ENCODE measurements at regions not wholly inside any gene's neighbourhood (a gene's known extent, or its start where the extent isn't known, plus 50 kb on each side); places are given as distances from the start of the nearest gene placed in this dataset.

GRCh38 chrX:51437521-51437920 is 58.9 kb downstream of the NUDT11 start:
- no peak overlapping the region for H3K27ac ChIP-seq (replicated peaks)
- no peak for TF ChIP-seq SPI1 (IDR thresholded peaks at IDR 0.05; ENCODE audit: borderline replicate concordance, low read depth)
- no peak for TF ChIP-seq REST (IDR thresholded peaks at IDR 0.05; ENCODE audit: insufficient replicate concordance, low read depth)
- TF ChIP-seq, protein P1, sequence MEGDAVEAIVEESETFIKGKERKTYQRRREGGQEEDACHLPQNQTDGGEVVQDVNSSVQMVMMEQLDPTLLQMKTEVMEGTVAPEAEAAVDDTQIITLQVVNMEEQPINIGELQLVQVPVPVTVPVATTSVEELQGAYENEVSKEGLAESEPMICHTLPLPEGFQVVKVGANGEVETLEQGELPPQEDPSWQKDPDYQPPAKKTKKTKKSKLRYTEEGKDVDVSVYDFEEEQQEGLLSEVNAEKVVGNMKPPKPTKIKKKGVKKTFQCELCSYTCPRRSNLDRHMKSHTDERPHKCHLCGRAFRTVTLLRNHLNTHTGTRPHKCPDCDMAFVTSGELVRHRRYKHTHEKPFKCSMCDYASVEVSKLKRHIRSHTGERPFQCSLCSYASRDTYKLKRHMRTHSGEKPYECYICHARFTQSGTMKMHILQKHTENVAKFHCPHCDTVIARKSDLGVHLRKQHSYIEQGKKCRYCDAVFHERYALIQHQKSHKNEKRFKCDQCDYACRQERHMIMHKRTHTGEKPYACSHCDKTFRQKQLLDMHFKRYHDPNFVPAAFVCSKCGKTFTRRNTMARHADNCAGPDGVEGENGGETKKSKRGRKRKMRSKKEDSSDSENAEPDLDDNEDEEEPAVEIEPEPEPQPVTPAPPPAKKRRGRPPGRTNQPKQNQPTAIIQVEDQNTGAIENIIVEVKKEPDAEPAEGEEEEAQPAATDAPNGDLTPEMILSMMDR (IDR thresholded peaks at IDR 0.05; ENCODE audit: insufficient read depth, low read length), result no peak
- no peak for TF ChIP-seq POLR2AphosphoS5 (IDR thresholded peaks at IDR 0.05; ENCODE audit: low read depth)
- no peak for TF ChIP-seq GABPA (IDR thresholded peaks at IDR 0.05; ENCODE audit: low read depth)
- no peak for DNase-seq (ENCODE audit: low read depth in 1 of 2, low spot score in 1 of 2)
- no peak overlapping the region for H3K4me3 ChIP-seq (replicated peaks; ENCODE audit: insufficient read depth, low read length)
- no peaks in the 10 kb centered on the region for H3K27me3 ChIP-seq (ENCODE audit: insufficient read depth, poor library complexity, severe bottlenecking)

DNA sequence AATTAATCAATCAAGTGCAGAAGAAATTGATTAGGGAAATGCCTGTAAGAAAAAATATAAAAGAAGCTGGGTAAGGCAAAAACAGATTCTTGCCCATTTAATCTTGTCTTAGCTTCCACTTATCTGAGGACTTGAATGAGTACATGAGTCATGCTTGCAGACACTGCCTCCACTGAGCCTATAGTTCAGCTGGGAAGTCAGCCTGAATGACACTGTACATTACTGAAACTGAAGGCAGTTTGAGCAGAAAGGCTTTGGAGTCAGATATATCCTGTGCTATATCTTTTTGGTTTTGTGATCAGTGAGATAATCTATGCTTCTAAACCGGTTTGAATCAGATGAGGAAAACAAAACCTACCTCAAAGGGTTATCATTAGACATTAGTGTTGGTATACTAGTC is 61.3 kb downstream of the NUDT11 start:
- H3K4me3 ChIP-seq (replicated peaks; ENCODE audit: insufficient read depth, low read length), result no peak overlapping the region
- H3K27ac ChIP-seq (replicated peaks), result no peak overlapping the region
- H3K27me3 ChIP-seq (ENCODE audit: insufficient read depth, poor library complexity, severe bottlenecking), result no peaks in the 10 kb centered on the region
- no peak for DNase-seq (ENCODE audit: low read depth in 1 of 2, low spot score in 1 of 2)
- TF ChIP-seq SPI1 (IDR thresholded peaks at IDR 0.05; ENCODE audit: borderline replicate concordance, low read depth), result no peak
- TF ChIP-seq GABPA (IDR thresholded peaks at IDR 0.05; ENCODE audit: low read depth), result no peak
- no peak for TF ChIP-seq POLR2AphosphoS5 (IDR thresholded peaks at IDR 0.05; ENCODE audit: low read depth)
- no peak for TF ChIP-seq REST (IDR thresholded peaks at IDR 0.05; ENCODE audit: insufficient replicate concordance, low read depth)
- TF ChIP-seq, protein P1 (IDR thresholded peaks at IDR 0.05; ENCODE audit: insufficient read depth, low read length), result no peak

DNA sequence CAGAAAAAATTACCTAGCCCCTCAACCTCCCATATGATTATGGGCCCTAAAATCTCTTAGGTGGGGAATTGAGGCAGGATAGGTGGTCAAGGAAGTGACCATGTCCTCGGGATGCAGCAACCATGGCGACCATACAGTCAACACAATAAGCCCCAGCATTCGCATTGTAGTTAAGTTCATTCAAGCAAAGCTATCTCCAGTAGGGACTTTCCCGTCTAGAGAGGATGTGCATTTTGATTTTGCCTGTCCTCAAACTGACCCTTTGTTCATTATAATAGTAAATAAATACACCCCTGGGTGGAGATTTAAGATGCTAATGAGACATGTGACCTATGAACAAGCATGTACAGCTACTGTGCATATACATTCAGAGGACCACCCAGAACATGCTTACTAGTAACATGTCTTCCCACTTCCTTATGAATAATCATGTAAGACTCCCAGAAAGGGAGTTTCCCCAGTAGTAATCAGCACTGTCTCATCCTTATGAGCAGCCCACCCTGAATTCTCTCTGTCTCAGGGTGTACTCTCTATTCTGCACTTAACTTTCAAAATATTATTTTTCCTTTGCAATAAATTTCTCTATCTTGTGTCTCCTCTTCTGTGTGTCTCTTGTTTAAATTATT is 74.3 kb downstream of the NUDT11 start:
- H3K4me3 ChIP-seq (replicated peaks; ENCODE audit: insufficient read depth, low read length), result no peak overlapping the region
- DNase-seq (ENCODE audit: low read depth in 1 of 2, low spot score in 1 of 2), result no peak
- H3K27ac ChIP-seq (replicated peaks), result no peak overlapping the region
- no peak for TF ChIP-seq GABPA (IDR thresholded peaks at IDR 0.05; ENCODE audit: low read depth)
- no peaks in the 10 kb centered on the region for H3K27me3 ChIP-seq (ENCODE audit: insufficient read depth, poor library complexity, severe bottlenecking)

DNA sequence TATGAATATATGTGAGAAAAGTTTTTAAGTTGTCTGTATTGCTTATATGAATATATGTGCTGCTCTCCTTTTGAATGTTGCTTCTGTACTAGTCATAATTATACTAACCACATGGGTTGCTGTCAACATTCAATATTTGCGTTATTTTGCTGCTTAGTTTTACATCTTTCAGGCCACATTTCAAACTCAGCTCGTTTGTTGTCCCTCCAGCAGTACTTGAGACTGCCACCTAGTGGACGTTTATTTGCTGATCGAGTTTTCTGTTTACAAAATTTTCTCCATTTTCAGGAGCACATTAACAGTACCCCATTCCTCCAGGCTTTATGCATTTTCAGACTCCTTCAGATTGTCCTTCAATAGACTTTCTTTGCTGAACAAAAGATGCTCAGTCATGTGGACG is 75.8 kb downstream of the NUDT11 start:
- no peak overlapping the region for H3K27ac ChIP-seq (replicated peaks)
- no peak for TF ChIP-seq POLR2AphosphoS5 (IDR thresholded peaks at IDR 0.05; ENCODE audit: low read depth)
- TF ChIP-seq, protein P1 (IDR thresholded peaks at IDR 0.05; ENCODE audit: insufficient read depth, low read length), result peak; percentile 19
- H3K27me3 ChIP-seq (ENCODE audit: insufficient read depth, poor library complexity, severe bottlenecking), result no peaks in the 10 kb centered on the region
- DNase-seq (ENCODE audit: low read depth in 1 of 2, low spot score in 1 of 2), result peak in 1 of 2 experiments; percentile 9
- H3K4me3 ChIP-seq (replicated peaks; ENCODE audit: insufficient read depth, low read length), result no peak overlapping the region
